ENCODE measurements at regions not wholly inside any gene's neighbourhood (a gene's known extent, or its start where the extent isn't known, plus 50 kb on each side); places are given as distances from the start of the nearest gene placed in this dataset.
"Not testable (repeated sequence)": the region's sequence is repeated elsewhere in the genome, so short reads cannot be mapped to it uniquely, and the experiment has no call there.

DNA sequence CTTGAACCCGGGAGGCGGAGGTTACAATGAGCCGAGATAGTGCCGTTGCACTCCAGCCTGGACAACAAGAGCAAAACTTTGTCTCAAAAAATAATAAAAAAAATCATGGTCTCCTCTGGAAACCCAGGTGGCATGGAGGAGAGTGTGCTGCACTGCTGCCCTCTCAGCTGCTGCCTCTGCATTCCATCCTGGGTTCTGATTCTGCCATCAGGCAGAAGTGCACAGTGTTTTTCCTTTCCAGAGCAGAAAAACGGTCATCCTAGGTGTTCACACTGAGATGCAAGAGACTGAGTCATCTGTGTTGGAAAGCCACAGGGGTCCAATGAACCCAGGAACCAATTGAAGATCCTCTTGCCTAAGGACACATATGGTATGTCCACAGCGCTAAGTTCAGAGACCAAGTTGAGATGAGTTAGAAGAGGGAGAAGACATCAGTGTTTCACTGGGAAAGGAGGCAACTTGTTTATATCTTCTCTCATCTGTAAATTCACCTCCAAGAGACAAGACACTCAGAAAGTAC lies 88.8 kb upstream of the DMRT1 start:
- CTCF ChIA-PET, result no interaction called here
- POLR2A ChIA-PET, result no interaction called here
- TF ChIP-seq FOXK2 (IDR thresholded peaks at IDR 0.05) (no peak), FOXM1 (IDR thresholded peaks at IDR 0.05; ENCODE audit: borderline replicate concordance) (no peak), L3MBTL2 (conservative IDR thresholded peaks at IDR 0.05) (no peak), TARDBP (IDR thresholded peaks at IDR 0.05) (no peak), SUZ12 (IDR thresholded peaks at IDR 0.05) (no peak), FOXA1 (IDR thresholded peaks at IDR 0.05) (no peak)
- TF ChIP-seq, protein P1, sequence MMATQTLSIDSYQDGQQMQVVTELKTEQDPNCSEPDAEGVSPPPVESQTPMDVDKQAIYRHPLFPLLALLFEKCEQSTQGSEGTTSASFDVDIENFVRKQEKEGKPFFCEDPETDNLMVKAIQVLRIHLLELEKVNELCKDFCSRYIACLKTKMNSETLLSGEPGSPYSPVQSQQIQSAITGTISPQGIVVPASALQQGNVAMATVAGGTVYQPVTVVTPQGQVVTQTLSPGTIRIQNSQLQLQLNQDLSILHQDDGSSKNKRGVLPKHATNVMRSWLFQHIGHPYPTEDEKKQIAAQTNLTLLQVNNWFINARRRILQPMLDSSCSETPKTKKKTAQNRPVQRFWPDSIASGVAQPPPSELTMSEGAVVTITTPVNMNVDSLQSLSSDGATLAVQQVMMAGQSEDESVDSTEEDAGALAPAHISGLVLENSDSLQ (IDR thresholded peaks at IDR 0.05), result no peak
- no peak for DNase-seq (ENCODE audit: extremely low spot score)

DNA sequence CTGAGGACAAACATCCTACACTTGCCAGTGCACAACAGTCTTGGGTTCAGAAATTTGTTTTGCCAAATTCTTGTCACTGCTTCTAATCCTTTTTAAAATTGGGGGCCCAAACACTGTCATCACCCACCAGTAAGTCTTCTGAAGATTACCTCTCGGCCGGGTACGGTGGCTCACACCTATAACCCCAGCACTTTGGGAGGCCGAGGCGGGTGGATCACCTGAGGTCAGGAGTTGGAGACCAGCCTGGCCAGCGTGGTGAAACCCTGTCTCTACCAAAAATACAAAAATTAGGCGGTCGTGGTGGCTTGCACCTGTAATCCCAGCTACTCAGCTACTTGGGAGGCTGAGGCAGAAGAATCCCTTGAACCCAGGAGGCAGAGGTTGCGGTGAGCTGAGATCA lies 87.8 kb upstream of the DMRT1 start:
- CTCF ChIA-PET; POLR2A ChIA-PET; DNase-seq (ENCODE audit: extremely low spot score): not testable (repeated sequence)

GRCh38 chr9:754150-754931 lies 87.2 kb upstream of the DMRT1 start:
- TF ChIP-seq ARNT (IDR thresholded peaks at IDR 0.05), result no peak
- no peak for TF ChIP-seq BHLHE40 (IDR thresholded peaks at IDR 0.05; ENCODE audit: borderline replicate concordance)

GRCh38 chr9:755454-756381 lies 85.8 kb upstream of the DMRT1 start:
- ChIA-PET POLR2A (no interaction called here), CTCF (no interaction called here)
- no peak for DNase-seq (ENCODE audit: extremely low spot score)
- no peak for TF ChIP-seq CTBP1 (IDR thresholded peaks at IDR 0.05; ENCODE audit: borderline replicate concordance)
- no peak for TF ChIP-seq ARNT (IDR thresholded peaks at IDR 0.05)
- no peak for TF ChIP-seq FOXM1 (IDR thresholded peaks at IDR 0.05; ENCODE audit: borderline replicate concordance)
- no peak for TF ChIP-seq SUZ12 (IDR thresholded peaks at IDR 0.05)
- no peak for TF ChIP-seq BHLHE40 (IDR thresholded peaks at IDR 0.05; ENCODE audit: borderline replicate concordance)
- TF ChIP-seq ZNF384 (IDR thresholded peaks at IDR 0.05), result no peak
- TF ChIP-seq NFRKB (IDR thresholded peaks at IDR 0.05), result no peak
- TF ChIP-seq FOXK2 (IDR thresholded peaks at IDR 0.05), result no peak

More at GRCh38 chr9:754150-754931, 87.2 kb upstream of the DMRT1 start:
- DNase-seq (ENCODE audit: extremely low spot score), result no peak
- ChIA-PET POLR2A (no interaction called here), CTCF (no interaction called here)

GRCh38 chr9:757246-757881 lies 84.1 kb upstream of the DMRT1 start:
- POLR2A ChIA-PET, result no interaction called here
- peak; percentile 38 for DNase-seq (ENCODE audit: extremely low spot score)
- CTCF ChIA-PET, result no interaction called here
- TF ChIP-seq L3MBTL2 (conservative IDR thresholded peaks at IDR 0.05), result no peak
- TF ChIP-seq FOXM1 (IDR thresholded peaks at IDR 0.05; ENCODE audit: borderline replicate concordance), result no peak
- TF ChIP-seq, protein P1 (IDR thresholded peaks at IDR 0.05), result no peak
- TF ChIP-seq ZNF384 (IDR thresholded peaks at IDR 0.05), result no peak
- no peak for TF ChIP-seq SUZ12 (IDR thresholded peaks at IDR 0.05)

- ChIA-PET POLR2A (no interaction called here), CTCF (no interaction called here)
- no peak for TF ChIP-seq FOXM1 (IDR thresholded peaks at IDR 0.05; ENCODE audit: borderline replicate concordance)
- no peak for TF ChIP-seq ARNT (IDR thresholded peaks at IDR 0.05)
- TF ChIP-seq ELF4 (IDR thresholded peaks at IDR 0.05), result no peak
- no peak for TF ChIP-seq CTBP1 (IDR thresholded peaks at IDR 0.05; ENCODE audit: borderline replicate concordance)
- TF ChIP-seq SP1 (IDR thresholded peaks at IDR 0.05), result no peak
- no peak for TF ChIP-seq BHLHE40 (IDR thresholded peaks at IDR 0.05; ENCODE audit: borderline replicate concordance)
- no peak for TF ChIP-seq SUZ12 (IDR thresholded peaks at IDR 0.05)
- no peak for TF ChIP-seq FOXA1 (IDR thresholded peaks at IDR 0.05)
- no peak for TF ChIP-seq NFRKB (IDR thresholded peaks at IDR 0.05)
- TF ChIP-seq, protein P1 (IDR thresholded peaks at IDR 0.05), result no peak
- no peak for TF ChIP-seq ZNF384 (IDR thresholded peaks at IDR 0.05)
- no peak for TF ChIP-seq TARDBP (IDR thresholded peaks at IDR 0.05)
- TF ChIP-seq L3MBTL2 (conservative IDR thresholded peaks at IDR 0.05), result no peak
- TF ChIP-seq LEF1 (IDR thresholded peaks at IDR 0.05; ENCODE audit: borderline replicate concordance), result no peak
- no peak for TF ChIP-seq FOXK2 (IDR thresholded peaks at IDR 0.05)
- no peak for TF ChIP-seq HDGF (IDR thresholded peaks at IDR 0.05; ENCODE audit: borderline replicate concordance)
- no peak for DNase-seq (ENCODE audit: extremely low spot score)
These were observed 83.4 kb upstream of the DMRT1 start for GRCh38 chr9:758146-758545.

Measured in HEK293T (cell line).